D341Med (cell line): ENCODE measurements at regions not wholly inside any gene's neighbourhood (a gene's known extent, or its start where the extent isn't known, plus 50 kb on each side); places are given as distances from the start of the nearest gene placed in this dataset.

Source experiments
- DNase-seq: peaks from one replicate; pipeline ENCODE4 v3.0.0; 2012; ENCODE audit warnings: low spot score

GRCh38 chr13:40259899-40260298 is 406.5 kb downstream of the FOXO1 start:
- DNase-seq = no peak

- no peak for DNase-seq
Measured at GRCh38 chr13:40261336-40261735, 405.1 kb downstream of the FOXO1 start.

GRCh38 chr13:40261947-40262346 is 404.5 kb downstream of the FOXO1 start:
- DNase-seq = no peak

GRCh38 chr13:40269086-40269485 is 397.4 kb downstream of the FOXO1 start:
- DNase-seq = no peak

- DNase-seq = no peak
Measured at GRCh38 chr13:40270726-40271125, 395.7 kb downstream of the FOXO1 start.

- DNase-seq = no peak
Measured at GRCh38 chr13:40271271-40271885, 395.1 kb downstream of the FOXO1 start.

GRCh38 chr13:40271931-40272775 is 394.3 kb downstream of the FOXO1 start:
- DNase-seq = no peak

- no peak for DNase-seq
Measured at GRCh38 chr13:40272776-40273139, 393.7 kb downstream of the FOXO1 start.

GRCh38 chr13:40273253-40274025 is 393.0 kb downstream of the FOXO1 start:
- DNase-seq = no peak

GRCh38 chr13:40274103-40274502 is 392.3 kb downstream of the FOXO1 start:
- DNase-seq = no peak

GRCh38 chr13:40275155-40275554 is 391.3 kb downstream of the FOXO1 start:
- DNase-seq = no peak

- DNase-seq = no peak
Measured at GRCh38 chr13:40275636-40276035, 390.8 kb downstream of the FOXO1 start.

GRCh38 chr13:40283666-40284065 is 382.8 kb downstream of the FOXO1 start:
- no peak for DNase-seq

- DNase-seq = no peak
Measured at GRCh38 chr13:40285634-40286033, 380.8 kb downstream of the FOXO1 start.

- DNase-seq = no peak
Measured at GRCh38 chr13:40287428-40287827, 379.0 kb downstream of the FOXO1 start.

- no peak for DNase-seq
Measured at GRCh38 chr13:40288259-40288658, 378.2 kb downstream of the FOXO1 start.

- no peak for DNase-seq
Measured at GRCh38 chr13:40290758-40291157, 375.7 kb downstream of the FOXO1 start.

- no peak for DNase-seq
Measured at GRCh38 chr13:40292108-40292507, 374.3 kb downstream of the FOXO1 start.

GRCh38 chr13:40292536-40292935 is 373.9 kb downstream of the FOXO1 start:
- no peak for DNase-seq

- DNase-seq = no peak
Measured at GRCh38 chr13:40302351-40302750, 364.1 kb downstream of the FOXO1 start.

GRCh38 chr13:40304391-40304790 is 362.1 kb downstream of the FOXO1 start:
- DNase-seq = no peak

- DNase-seq = no peak
Measured at GRCh38 chr13:40306817-40307216, 359.6 kb downstream of the FOXO1 start.

- no peak for DNase-seq
Measured at GRCh38 chr13:40309881-40310280, 356.6 kb downstream of the FOXO1 start.
